Stimulated activated CD4-positive, alpha-beta T cell treated with anti-CD3 and anti-CD28 coated beads, Interleukin-4, amount 100 ng/mL, for 24 hours (primary cell): ENCODE measurements at regions not wholly inside any gene's neighbourhood (a gene's known extent, or its start where the extent isn't known, plus 50 kb on each side); places are given as distances from the start of the nearest gene placed in this dataset.
"Not testable (repeated sequence)": the region's sequence is repeated elsewhere in the genome, so short reads cannot be mapped to it uniquely, and the experiment has no call there.

Experiments used
- DNase-seq: peaks from one replicate; pipeline ENCODE4 v3.0.0-alpha.2; 2020

- not testable (repeated sequence) for DNase-seq
Measured at GRCh38 chr22:23459645-23460516, 120.2 kb downstream of the IGLL1 start.

- no peak for DNase-seq
Measured at GRCh38 chr22:23458663-23459541, 121.2 kb downstream of the IGLL1 start.

- no peak for DNase-seq
Measured at GRCh38 chr22:23457380-23457985, 122.6 kb downstream of the IGLL1 start.

GRCh38 chr22:23456666-23457379, 123.3 kb downstream of the IGLL1 start:
- DNase-seq = not testable (repeated sequence)

- not testable (repeated sequence) for DNase-seq
Measured at GRCh38 chr22:23454345-23454744, 125.7 kb downstream of the IGLL1 start.

- no peak for DNase-seq
Measured at GRCh38 chr22:23453277-23453676, 126.8 kb downstream of the IGLL1 start.

GRCh38 chr22:23452231-23453010, 127.7 kb downstream of the IGLL1 start:
- no peak for DNase-seq

GRCh38 chr22:23451452-23452230, 128.4 kb downstream of the IGLL1 start:
- DNase-seq = not testable (repeated sequence)

GRCh38 chr22:23450821-23451220, 129.3 kb downstream of the IGLL1 start:
- DNase-seq = not testable (repeated sequence)

GRCh38 chr22:23450434-23450795, 129.7 kb downstream of the IGLL1 start:
- DNase-seq = no peak

GRCh38 chr22:23449748-23450433, 130.2 kb downstream of the IGLL1 start:
- DNase-seq = not testable (repeated sequence)

GRCh38 chr22:23448499-23449288, 131.4 kb downstream of the IGLL1 start:
- not testable (repeated sequence) for DNase-seq

GRCh38 chr22:23446796-23447350, 133.2 kb downstream of the IGLL1 start:
- DNase-seq = no peak

GRCh38 chr22:23446194-23446593, 133.9 kb downstream of the IGLL1 start:
- not testable (repeated sequence) for DNase-seq

GRCh38 chr22:23443905-23444304, 136.2 kb downstream of the IGLL1 start:
- not testable (repeated sequence) for DNase-seq

- not testable (repeated sequence) for DNase-seq
Measured at GRCh38 chr22:23439581-23439980, 140.5 kb downstream of the IGLL1 start.

- DNase-seq = no peak
Measured at GRCh38 chr22:23438216-23438615, 141.9 kb downstream of the IGLL1 start.

GRCh38 chr22:23437779-23438178, 142.3 kb downstream of the IGLL1 start:
- no peak for DNase-seq

GRCh38 chr22:23437107-23437395, 143.0 kb downstream of the IGLL1 start:
- not testable (repeated sequence) for DNase-seq
